ENCODE measurements at regions not wholly inside any gene's neighbourhood (a gene's known extent, or its start where the extent isn't known, plus 50 kb on each side); places are given as distances from the start of the nearest gene placed in this dataset.

DNA sequence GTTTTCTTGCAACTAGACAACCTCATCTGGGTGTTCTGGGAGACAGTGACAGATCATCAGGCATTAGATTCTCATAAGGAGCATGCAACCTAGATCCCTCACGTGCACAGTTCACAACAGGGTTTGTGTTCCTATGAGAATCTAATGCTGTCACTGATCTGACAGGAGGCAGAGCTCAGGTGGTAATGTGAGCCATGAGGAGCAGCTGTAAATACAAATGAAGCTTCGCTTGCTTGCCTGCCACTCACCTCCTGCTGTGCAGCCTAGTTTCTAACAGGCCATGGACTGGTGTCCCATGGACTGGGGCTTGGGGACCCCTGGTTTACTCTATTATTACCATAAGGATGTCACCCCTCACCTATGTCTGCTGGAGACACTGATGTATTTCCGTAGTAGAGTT lies 166.8 kb downstream of the PSAT1 start:
- FAIRE-seq (no peak), DNase-seq (ENCODE audit: insufficient read length, low spot score) (no peak)
- no peak for TF ChIP-seq CTCF (IDR thresholded peaks at IDR 0.05; ENCODE audit: insufficient read depth, missing control alignments)

- TF ChIP-seq CTCF (IDR thresholded peaks at IDR 0.05; ENCODE audit: insufficient read depth, missing control alignments) = no peak
- FAIRE-seq (no peak), DNase-seq (ENCODE audit: insufficient read length, low spot score) (no peak)
Measured at GRCh38 chr9:78468231-78468630, 171.3 kb downstream of the PSAT1 start.

GRCh38 chr9:78468974-78469576 lies 172.2 kb downstream of the PSAT1 start:
- DNase-seq (ENCODE audit: insufficient read length, low spot score) (no peak), FAIRE-seq (no peak)
- TF ChIP-seq CTCF (IDR thresholded peaks at IDR 0.05; ENCODE audit: insufficient read depth, missing control alignments) = no peak

GRCh38 chr9:78470216-78470615 lies 173.3 kb downstream of the PSAT1 start:
- DNase-seq (ENCODE audit: insufficient read length, low spot score) (no peak), FAIRE-seq (no peak)
- no peak for TF ChIP-seq CTCF (IDR thresholded peaks at IDR 0.05; ENCODE audit: insufficient read depth, missing control alignments)

- no peak for TF ChIP-seq CTCF (IDR thresholded peaks at IDR 0.05; ENCODE audit: insufficient read depth, missing control alignments)
- DNase-seq (ENCODE audit: insufficient read length, low spot score) = no peak
- no peak for FAIRE-seq
Measured at GRCh38 chr9:78470741-78471140, 173.8 kb downstream of the PSAT1 start.

DNA sequence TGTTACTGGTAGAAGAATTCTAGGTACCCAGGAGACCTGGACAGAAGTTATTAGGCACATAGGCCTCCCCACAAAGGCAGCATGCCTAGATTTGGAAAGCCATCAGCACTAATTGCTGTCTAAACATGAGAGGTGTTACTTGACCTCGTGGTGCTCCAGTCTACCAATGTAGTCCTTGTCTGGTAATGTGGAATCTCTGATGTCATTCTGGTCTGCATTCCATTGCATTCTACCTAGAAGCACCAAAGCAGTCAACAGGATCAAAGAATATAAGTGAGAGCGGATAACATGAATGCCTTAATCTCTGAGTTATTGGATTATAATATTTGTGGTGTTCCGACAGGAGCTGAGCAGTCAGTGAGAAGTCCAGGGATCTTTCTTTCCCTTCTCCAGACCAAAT lies 175.2 kb downstream of the PSAT1 start:
- no peak for DNase-seq (ENCODE audit: insufficient read length, low spot score)
- no peak for TF ChIP-seq CTCF (IDR thresholded peaks at IDR 0.05; ENCODE audit: insufficient read depth, missing control alignments)
- FAIRE-seq = no peak

- no peak for TF ChIP-seq CTCF (IDR thresholded peaks at IDR 0.05; ENCODE audit: insufficient read depth, missing control alignments)
- FAIRE-seq = no peak
- DNase-seq (ENCODE audit: insufficient read length, low spot score) = no peak
Measured at GRCh38 chr9:78479441-78479840, 182.5 kb downstream of the PSAT1 start.

Measured in D721Med (cell line).